SU-DHL-6 (cell line): ENCODE measurements at regions not wholly inside any gene's neighbourhood (a gene's known extent, or its start where the extent isn't known, plus 50 kb on each side); places are given as distances from the start of the nearest gene placed in this dataset.

Source experiments
- CTCF ChIP-seq: fragments of 200-600 bp; sonication (generic); IDR thresholded peaks from one replicate; pipeline ENCODE4 v1.5.1; 2017; ENCODE audit warnings: antibody characterized with exemption, mild to moderate bottlenecking, low read length, moderate library complexity; ENCODE audit not compliant: insufficient read depth, poor library complexity, severe bottlenecking
- EZH2phosphoT487 ChIP-seq: fragments of 200-600 bp; sonication (generic), shearing (Covaris generic); conservative IDR thresholded peaks from 2 replicates; pipeline ENCODE4 v1.6.1; 2018; ENCODE audit warnings: mild to moderate bottlenecking, antibody characterized with exemption, low read length, moderate library complexity, mixed read lengths

- TF ChIP-seq CTCF (no peak), EZH2phosphoT487 (no peak)
Measured at GRCh38 chr14:61140271-61140670, 140.9 kb downstream of the TMEM30B start.
